ENCODE measurements at regions not wholly inside any gene's neighbourhood (a gene's known extent, or its start where the extent isn't known, plus 50 kb on each side); places are given as distances from the start of the nearest gene placed in this dataset.

DNA sequence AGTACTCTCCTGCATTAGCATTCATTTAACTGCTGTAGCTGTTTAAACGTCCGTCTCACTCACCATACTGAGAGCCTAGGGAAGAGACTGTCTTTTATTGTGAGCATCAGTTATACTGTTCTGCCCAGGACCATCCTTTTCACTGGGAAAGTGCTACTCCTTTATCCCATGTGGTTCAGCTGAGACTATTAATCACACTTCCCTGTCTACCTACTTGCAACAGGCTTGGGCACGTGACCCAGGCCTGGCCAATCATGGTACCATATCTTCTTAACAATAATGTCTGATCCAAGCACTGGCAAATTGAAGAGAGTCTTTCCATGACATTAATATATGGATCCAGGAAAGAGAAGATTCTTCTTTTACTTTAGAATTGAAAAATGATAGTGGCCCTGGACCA, 108.1 kb downstream of the TM2D1 start:
- 100% methylated on average over 1 of the region's 3 CpGs for WGBS (ENCODE audit: insufficient coverage)
- H2AFZ ChIP-seq (ENCODE audit: insufficient read depth, low read depth, low read length, poor library complexity, severe bottlenecking) = no peak overlapping the region
- H4K20me1 ChIP-seq (ENCODE audit: control insufficient read depth, insufficient read depth, low read length, poor library complexity, severe bottlenecking) = no peaks in the 10 kb centered on the region
- ChIA-PET POLR2A (no interaction called here), CTCF (no interaction called here)
- Mint-ChIP-seq H3K4me1 (no peaks in the 10 kb centered on the region), H3K27me3 (peaks cover 16% of the 10 kb centered on the region), H3K27ac (no peak overlapping the region), H3K9me3 (ENCODE audit: insufficient read depth) (no peaks in the 10 kb centered on the region), H3K4me3 (no peak overlapping the region)
- no peaks in the 10 kb centered on the region for H3K36me3 ChIP-seq (replicated peaks in 1 of 2; ENCODE audit: control extremely low read depth in 1 of 2, control insufficient read depth in 1 of 2, extremely low read depth in 1 of 2, insufficient read depth in 2 of 2, low read length in 1 of 2)
- H3K4me3 ChIP-seq (ENCODE audit: control extremely low read depth in 1 of 5, extremely low read depth in 1 of 5, insufficient read depth in 1 of 5, low read depth in 2 of 5, low read length in 4 of 5) = no peak overlapping the region
- H3K4me2 ChIP-seq (replicated peaks; ENCODE audit: low read depth, low read length, poor library complexity, severe bottlenecking) = no peak overlapping the region
- H3K27ac ChIP-seq (ENCODE audit: low read length in 2 of 2) = no peak overlapping the region
- peaks cover 0 to 3% (median 0%) of the 10 kb centered on the region in 4 experiments for H3K27me3 ChIP-seq (replicated peaks in 1 of 4; ENCODE audit: control extremely low read depth in 1 of 4, control insufficient read depth in 3 of 4, insufficient read depth in 4 of 4, low read length in 3 of 4)
- ATAC-seq (ENCODE audit: low read depth) (no peak), DNase-seq (no peak)
- no peaks in the 10 kb centered on the region for H3K4me1 ChIP-seq (ENCODE audit: control insufficient read depth in 2 of 2, insufficient read depth in 2 of 2, low read length in 2 of 2)
- no peaks in the 10 kb centered on the region for H3K79me2 ChIP-seq (ENCODE audit: control insufficient read depth, insufficient read depth, low read length)
- H3K9me3 ChIP-seq (ENCODE audit: control extremely low read depth in 1 of 3, control insufficient read depth in 2 of 3, insufficient read depth in 1 of 3, low read length in 2 of 3) = no peaks in the 10 kb centered on the region
- H3K9ac ChIP-seq (ENCODE audit: low read length) = no peak overlapping the region
- intact Hi-C loops (cut with micrococcal nuclease) = no loop called here
- TF ChIP-seq EZH2 (IDR thresholded peaks at IDR 0.05; ENCODE audit: borderline replicate concordance, insufficient read depth, low read depth, low read length, poor library complexity, severe bottlenecking) = no peak
- TF ChIP-seq, protein P1, sequence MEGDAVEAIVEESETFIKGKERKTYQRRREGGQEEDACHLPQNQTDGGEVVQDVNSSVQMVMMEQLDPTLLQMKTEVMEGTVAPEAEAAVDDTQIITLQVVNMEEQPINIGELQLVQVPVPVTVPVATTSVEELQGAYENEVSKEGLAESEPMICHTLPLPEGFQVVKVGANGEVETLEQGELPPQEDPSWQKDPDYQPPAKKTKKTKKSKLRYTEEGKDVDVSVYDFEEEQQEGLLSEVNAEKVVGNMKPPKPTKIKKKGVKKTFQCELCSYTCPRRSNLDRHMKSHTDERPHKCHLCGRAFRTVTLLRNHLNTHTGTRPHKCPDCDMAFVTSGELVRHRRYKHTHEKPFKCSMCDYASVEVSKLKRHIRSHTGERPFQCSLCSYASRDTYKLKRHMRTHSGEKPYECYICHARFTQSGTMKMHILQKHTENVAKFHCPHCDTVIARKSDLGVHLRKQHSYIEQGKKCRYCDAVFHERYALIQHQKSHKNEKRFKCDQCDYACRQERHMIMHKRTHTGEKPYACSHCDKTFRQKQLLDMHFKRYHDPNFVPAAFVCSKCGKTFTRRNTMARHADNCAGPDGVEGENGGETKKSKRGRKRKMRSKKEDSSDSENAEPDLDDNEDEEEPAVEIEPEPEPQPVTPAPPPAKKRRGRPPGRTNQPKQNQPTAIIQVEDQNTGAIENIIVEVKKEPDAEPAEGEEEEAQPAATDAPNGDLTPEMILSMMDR (IDR thresholded peaks at IDR 0.05) = no peak

DNA sequence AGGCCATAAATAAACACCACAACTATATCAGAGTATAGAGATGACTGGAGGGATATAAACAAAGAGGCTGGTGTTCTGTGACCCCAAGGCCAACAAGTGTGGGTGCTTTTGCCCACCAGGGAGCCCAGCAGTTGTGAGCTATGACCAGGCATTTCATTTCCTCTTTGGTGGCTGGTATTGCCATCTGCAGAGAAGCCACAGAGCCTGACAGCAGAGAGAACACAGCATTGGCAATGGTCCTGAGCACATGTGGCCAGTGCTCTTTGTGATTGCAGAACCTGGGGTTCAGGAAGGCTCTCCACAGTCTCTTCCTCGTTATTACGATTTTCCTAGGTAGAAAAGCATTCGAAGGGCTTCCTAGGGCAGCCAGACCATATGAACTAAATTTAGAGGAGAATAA, 112.3 kb downstream of the TM2D1 start:
- no CpG with 5 or more reads among the region's 3 CpGs for WGBS (ENCODE audit: insufficient coverage)
- H3K27me3 Mint-ChIP-seq = peaks cover 9% of the 10 kb centered on the region
- Histone ChIP-seq H2AFZ (ENCODE audit: insufficient read depth, low read depth, low read length, poor library complexity, severe bottlenecking) (no peak overlapping the region), H3K79me2 (ENCODE audit: control insufficient read depth, insufficient read depth, low read length) (no peaks in the 10 kb centered on the region), H3K4me2 (replicated peaks; ENCODE audit: low read depth, low read length, poor library complexity, severe bottlenecking) (no peak overlapping the region), H4K20me1 (ENCODE audit: control insufficient read depth, insufficient read depth, low read length, poor library complexity, severe bottlenecking) (no peaks in the 10 kb centered on the region), H3K27ac (ENCODE audit: low read length in 2 of 2) (no peak overlapping the region), H3K4me1 (ENCODE audit: control insufficient read depth in 2 of 2, insufficient read depth in 2 of 2, low read length in 2 of 2) (no peaks in the 10 kb centered on the region), H3K36me3 (replicated peaks in 1 of 2; ENCODE audit: control extremely low read depth in 1 of 2, control insufficient read depth in 1 of 2, extremely low read depth in 1 of 2, insufficient read depth in 2 of 2, low read length in 1 of 2) (no peaks in the 10 kb centered on the region), H3K9ac (ENCODE audit: low read length) (no peak overlapping the region), H3K9me3 (ENCODE audit: control extremely low read depth in 1 of 3, control insufficient read depth in 2 of 3, insufficient read depth in 1 of 3, low read length in 2 of 3) (no peaks in the 10 kb centered on the region), H3K27me3 (replicated peaks in 1 of 4; ENCODE audit: control extremely low read depth in 1 of 4, control insufficient read depth in 3 of 4, insufficient read depth in 4 of 4, low read length in 3 of 4) (peaks cover 0 to 3% (median 0%) of the 10 kb centered on the region in 4 experiments), H3K4me3 (ENCODE audit: control extremely low read depth in 1 of 5, extremely low read depth in 1 of 5, insufficient read depth in 1 of 5, low read depth in 2 of 5, low read length in 4 of 5) (no peak overlapping the region)
- intact Hi-C loops (cut with micrococcal nuclease) = no loop called here
- no peak for TF ChIP-seq EZH2 (IDR thresholded peaks at IDR 0.05; ENCODE audit: borderline replicate concordance, insufficient read depth, low read depth, low read length, poor library complexity, severe bottlenecking)
- TF ChIP-seq, protein P1 (IDR thresholded peaks at IDR 0.05) = no peak
- no peak for DNase-seq
- ChIA-PET POLR2A (no interaction called here), CTCF (no interaction called here)
- no peaks in the 10 kb centered on the region for H3K9me3 Mint-ChIP-seq (ENCODE audit: insufficient read depth)
- no peaks in the 10 kb centered on the region for H3K4me1 Mint-ChIP-seq
- no peak for ATAC-seq (ENCODE audit: low read depth)
- no peak overlapping the region for H3K27ac Mint-ChIP-seq
- no peak overlapping the region for H3K4me3 Mint-ChIP-seq

Measured in B cell (primary cell).